ENCODE measurements at regions not wholly inside any gene's neighbourhood (a gene's known extent, or its start where the extent isn't known, plus 50 kb on each side); places are given as distances from the start of the nearest gene placed in this dataset.

DNA sequence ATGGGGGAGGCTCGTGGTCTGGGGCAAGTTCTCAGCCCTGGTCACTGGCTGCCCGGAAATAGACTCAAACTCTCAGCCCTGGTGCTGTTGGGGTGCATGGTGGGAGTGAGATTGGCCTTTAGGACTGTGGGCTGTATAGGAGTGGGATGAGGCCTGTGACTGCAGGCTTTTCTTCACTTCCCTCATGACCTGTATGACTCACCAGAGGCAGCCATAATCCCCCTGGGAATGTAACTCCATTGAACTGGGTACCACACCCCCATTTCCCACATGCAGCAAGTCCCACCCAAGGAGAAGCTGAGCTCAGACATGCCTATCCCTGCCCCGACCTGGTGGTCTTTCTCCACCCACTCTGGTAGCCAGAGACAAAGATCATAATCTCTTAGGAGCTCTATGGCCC, 177.7 kb upstream of the OSR1 start:
- no peaks in the 10 kb centered on the region for H3K36me3 Mint-ChIP-seq
- Histone ChIP-seq H3K36me3 (ENCODE audit: control insufficient read depth, insufficient read depth, low read length) (no peaks in the 10 kb centered on the region), H3K27me3 (ENCODE audit: control insufficient read depth, insufficient read depth, low read length) (no peaks in the 10 kb centered on the region), H3K4me3 (ENCODE audit: low read depth, low read length) (no peak overlapping the region), H3K4me1 (ENCODE audit: control insufficient read depth, insufficient read depth, low read length, poor library complexity, severe bottlenecking) (no peaks in the 10 kb centered on the region), H3K9me3 (ENCODE audit: control insufficient read depth in 2 of 2, low read length in 2 of 2) (no peaks in the 10 kb centered on the region), H3K27ac (ENCODE audit: insufficient read depth, low read length, poor library complexity, severe bottlenecking) (no peak overlapping the region)
- no peak overlapping the region for H3K4me3 Mint-ChIP-seq
- DNase-seq = no peak
- H3K27me3 Mint-ChIP-seq = no peaks in the 10 kb centered on the region
- H3K9me3 Mint-ChIP-seq = peaks cover 0 to 6% (median 1%) of the 10 kb centered on the region in 7 donors
- H3K27ac Mint-ChIP-seq = no peak overlapping the region
- H3K4me1 Mint-ChIP-seq = no peaks in the 10 kb centered on the region
- no peak for ATAC-seq (ENCODE audit: low read depth in 2 of 2)

DNA sequence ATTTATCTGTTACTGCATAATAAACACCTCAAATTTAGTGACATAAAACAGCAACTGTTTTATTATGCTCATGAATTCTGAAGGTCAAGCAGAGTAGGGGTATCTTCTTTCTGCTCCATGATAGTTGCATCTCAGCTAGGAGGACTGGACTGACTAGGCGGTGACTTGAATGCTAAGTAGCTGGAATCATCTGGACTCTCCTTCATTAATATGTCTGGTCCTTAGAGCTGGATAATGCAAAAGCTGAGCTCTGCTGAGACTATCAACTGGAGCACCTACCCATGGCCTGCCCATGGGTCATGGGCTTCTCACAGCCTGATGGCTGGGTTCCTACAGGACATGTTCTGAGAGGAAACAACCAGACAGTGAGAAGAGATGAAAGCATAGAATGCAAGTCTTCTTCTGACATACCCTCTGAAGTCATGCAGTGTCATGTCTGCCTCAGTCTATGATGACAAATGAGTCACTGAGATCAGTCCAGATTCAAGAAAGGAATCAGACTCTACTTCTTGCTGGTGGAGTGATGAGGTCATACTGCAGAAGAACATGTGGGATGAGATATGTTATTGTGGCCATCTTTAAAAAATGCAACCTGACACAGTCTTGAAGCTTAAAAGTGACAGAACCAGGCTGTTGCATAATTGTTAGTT, 174.2 kb upstream of the OSR1 start:
- Mint-ChIP-seq H3K4me1 (no peaks in the 10 kb centered on the region), H3K27me3 (no peaks in the 10 kb centered on the region), H3K36me3 (no peaks in the 10 kb centered on the region), H3K9me3 (peaks cover 0 to 7% (median 1%) of the 10 kb centered on the region in 7 donors), H3K27ac (no peak overlapping the region), H3K4me3 (no peak overlapping the region)
- Histone ChIP-seq H3K27ac (ENCODE audit: insufficient read depth, low read length, poor library complexity, severe bottlenecking) (no peak overlapping the region), H3K36me3 (ENCODE audit: control insufficient read depth, insufficient read depth, low read length) (no peaks in the 10 kb centered on the region), H3K9me3 (ENCODE audit: control insufficient read depth in 2 of 2, low read length in 2 of 2) (no peaks in the 10 kb centered on the region), H3K27me3 (ENCODE audit: control insufficient read depth, insufficient read depth, low read length) (no peaks in the 10 kb centered on the region), H3K4me3 (ENCODE audit: low read depth, low read length) (no peak overlapping the region), H3K4me1 (ENCODE audit: control insufficient read depth, insufficient read depth, low read length, poor library complexity, severe bottlenecking) (no peaks in the 10 kb centered on the region)
- DNase-seq = no peak
- no peak for ATAC-seq (ENCODE audit: low read depth in 2 of 2)

DNA sequence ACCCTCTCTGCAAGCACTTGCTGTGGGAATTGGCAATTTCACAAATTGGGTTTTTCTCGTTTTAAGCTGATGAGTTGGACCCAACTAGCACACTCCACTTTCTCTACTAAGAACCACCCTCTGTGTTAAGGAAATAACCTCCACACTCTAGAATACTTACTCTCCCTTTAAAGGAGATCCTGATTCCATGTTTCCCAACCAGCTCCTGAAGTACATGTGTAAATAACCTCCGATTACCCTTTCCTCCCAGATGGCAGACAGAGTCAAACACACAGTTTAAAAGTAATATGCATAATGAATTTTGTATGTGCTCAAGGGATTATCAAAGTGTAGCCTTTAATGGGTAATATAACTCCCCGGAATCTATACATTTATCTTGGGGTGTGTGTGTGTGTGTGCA, 171.3 kb upstream of the OSR1 start:
- Mint-ChIP-seq H3K4me1 (no peaks in the 10 kb centered on the region), H3K27me3 (no peaks in the 10 kb centered on the region), H3K4me3 (no peak overlapping the region), H3K9me3 (peaks cover 0 to 5% (median 0%) of the 10 kb centered on the region in 7 donors), H3K36me3 (no peaks in the 10 kb centered on the region), H3K27ac (no peak overlapping the region)
- H3K36me3 ChIP-seq (ENCODE audit: control insufficient read depth, insufficient read depth, low read length) = no peaks in the 10 kb centered on the region
- DNase-seq (no peak), ATAC-seq (ENCODE audit: low read depth in 2 of 2) (no peak)
- no peak overlapping the region for H3K27ac ChIP-seq (ENCODE audit: insufficient read depth, low read length, poor library complexity, severe bottlenecking)
- H3K9me3 ChIP-seq (ENCODE audit: control insufficient read depth in 2 of 2, low read length in 2 of 2) = no peaks in the 10 kb centered on the region
- no peak overlapping the region for H3K4me3 ChIP-seq (ENCODE audit: low read depth, low read length)
- no peaks in the 10 kb centered on the region for H3K4me1 ChIP-seq (ENCODE audit: control insufficient read depth, insufficient read depth, low read length, poor library complexity, severe bottlenecking)
- H3K27me3 ChIP-seq (ENCODE audit: control insufficient read depth, insufficient read depth, low read length) = no peaks in the 10 kb centered on the region

DNA sequence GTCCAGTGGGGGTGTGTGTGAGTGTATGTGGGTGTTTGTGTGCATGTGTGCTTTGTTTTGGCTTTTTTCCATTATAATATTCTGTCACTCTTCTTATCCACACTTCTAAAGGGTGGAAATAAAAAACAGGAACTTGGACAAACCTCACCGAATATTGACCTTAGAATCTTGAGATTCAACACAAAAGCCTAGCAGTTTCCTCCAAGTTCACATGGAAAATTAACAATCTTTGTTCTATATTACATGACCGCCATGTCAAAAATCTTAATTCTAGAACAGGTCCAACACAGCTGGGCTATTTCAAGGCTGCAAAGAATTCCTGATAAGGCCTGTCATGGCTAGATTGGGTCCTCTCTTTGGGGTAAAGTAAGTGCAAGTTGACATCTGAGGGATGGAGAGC, 169.3 kb upstream of the OSR1 start:
- H3K36me3 Mint-ChIP-seq = no peaks in the 10 kb centered on the region
- no peak for DNase-seq
- H3K4me1 ChIP-seq (ENCODE audit: control insufficient read depth, insufficient read depth, low read length, poor library complexity, severe bottlenecking) = no peaks in the 10 kb centered on the region

DNA sequence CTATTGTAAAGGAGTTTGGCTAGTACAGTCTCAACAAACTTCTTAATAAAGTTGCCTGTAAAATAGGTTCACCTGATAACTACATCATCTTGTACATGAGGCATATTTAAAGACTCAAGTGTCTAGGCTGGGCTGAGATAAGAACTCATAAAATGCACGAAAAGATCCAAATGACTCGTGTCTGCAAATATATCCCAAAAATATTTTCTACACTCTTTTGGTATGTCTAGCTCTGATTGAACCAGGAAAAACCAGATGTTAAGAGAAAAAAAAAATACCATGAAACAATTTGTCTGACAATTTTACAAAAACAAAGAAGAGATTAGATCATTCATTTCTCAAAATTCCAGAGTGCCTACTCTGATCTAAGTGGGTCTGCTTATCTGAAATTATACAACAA, 166.9 kb upstream of the OSR1 start:
- Histone ChIP-seq H3K36me3 (ENCODE audit: control insufficient read depth, insufficient read depth, low read length) (no peaks in the 10 kb centered on the region), H3K4me1 (ENCODE audit: control insufficient read depth, insufficient read depth, low read length, poor library complexity, severe bottlenecking) (no peaks in the 10 kb centered on the region), H3K27me3 (ENCODE audit: control insufficient read depth, insufficient read depth, low read length) (no peaks in the 10 kb centered on the region), H3K27ac (ENCODE audit: insufficient read depth, low read length, poor library complexity, severe bottlenecking) (no peak overlapping the region), H3K4me3 (ENCODE audit: low read depth, low read length) (no peak overlapping the region), H3K9me3 (ENCODE audit: control insufficient read depth in 2 of 2, low read length in 2 of 2) (no peaks in the 10 kb centered on the region)
- Mint-ChIP-seq H3K9me3 (peaks cover 0 to 4% (median 0%) of the 10 kb centered on the region in 7 donors), H3K27ac (no peak overlapping the region), H3K4me1 (no peaks in the 10 kb centered on the region), H3K27me3 (no peaks in the 10 kb centered on the region), H3K36me3 (no peaks in the 10 kb centered on the region), H3K4me3 (no peak overlapping the region)
- ATAC-seq (ENCODE audit: low read depth in 2 of 2) (no peak), DNase-seq (no peak)

More for the DNA sequence above, 169.3 kb upstream of the OSR1 start:
- ATAC-seq (ENCODE audit: low read depth in 2 of 2) = no peak
- no peak overlapping the region for H3K4me3 Mint-ChIP-seq
- H3K9me3 ChIP-seq (ENCODE audit: control insufficient read depth in 2 of 2, low read length in 2 of 2) = no peaks in the 10 kb centered on the region
- no peak overlapping the region for H3K4me3 ChIP-seq (ENCODE audit: low read depth, low read length)
- H3K27me3 ChIP-seq (ENCODE audit: control insufficient read depth, insufficient read depth, low read length) = no peaks in the 10 kb centered on the region
- H3K9me3 Mint-ChIP-seq = peaks cover 0 to 6% (median 0%) of the 10 kb centered on the region in 7 donors
- H3K27ac Mint-ChIP-seq = no peak overlapping the region
- no peaks in the 10 kb centered on the region for H3K36me3 ChIP-seq (ENCODE audit: control insufficient read depth, insufficient read depth, low read length)
- no peaks in the 10 kb centered on the region for H3K4me1 Mint-ChIP-seq
- H3K27ac ChIP-seq (ENCODE audit: insufficient read depth, low read length, poor library complexity, severe bottlenecking) = no peak overlapping the region
- H3K27me3 Mint-ChIP-seq = no peaks in the 10 kb centered on the region

DNA sequence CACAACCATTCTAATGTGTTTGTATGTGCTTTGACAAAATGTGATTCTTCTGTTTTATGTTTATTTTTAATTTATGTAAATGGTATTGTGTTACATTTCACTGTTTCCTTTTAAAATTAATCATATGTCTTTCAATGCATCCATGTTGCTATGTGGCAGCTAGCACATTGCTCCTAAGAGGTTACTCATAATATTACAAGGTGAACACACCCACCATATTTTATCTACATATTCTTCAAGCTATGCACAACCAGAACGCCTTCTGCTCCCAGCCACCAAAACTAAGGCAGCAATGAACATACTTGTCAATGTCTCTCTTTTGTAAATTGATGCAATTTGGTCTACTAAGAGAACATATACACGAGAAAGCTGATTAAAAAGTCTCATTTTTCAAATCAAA, 160.6 kb upstream of the OSR1 start:
- Mint-ChIP-seq H3K4me1 (no peaks in the 10 kb centered on the region), H3K9me3 (peaks cover 0 to 5% (median 1%) of the 10 kb centered on the region in 7 donors), H3K36me3 (no peaks in the 10 kb centered on the region), H3K4me3 (no peak overlapping the region), H3K27ac (no peak overlapping the region), H3K27me3 (no peaks in the 10 kb centered on the region)
- ATAC-seq (ENCODE audit: low read depth in 2 of 2) (no peak), DNase-seq (no peak)
- no peaks in the 10 kb centered on the region for H3K4me1 ChIP-seq (ENCODE audit: control insufficient read depth, insufficient read depth, low read length, poor library complexity, severe bottlenecking)
- H3K36me3 ChIP-seq (ENCODE audit: control insufficient read depth, insufficient read depth, low read length) = no peaks in the 10 kb centered on the region
- no peaks in the 10 kb centered on the region for H3K9me3 ChIP-seq (ENCODE audit: control insufficient read depth in 2 of 2, low read length in 2 of 2)
- H3K27me3 ChIP-seq (ENCODE audit: control insufficient read depth, insufficient read depth, low read length) = no peaks in the 10 kb centered on the region
- H3K4me3 ChIP-seq (ENCODE audit: low read depth, low read length) = no peak overlapping the region
- no peak overlapping the region for H3K27ac ChIP-seq (ENCODE audit: insufficient read depth, low read length, poor library complexity, severe bottlenecking)

DNA sequence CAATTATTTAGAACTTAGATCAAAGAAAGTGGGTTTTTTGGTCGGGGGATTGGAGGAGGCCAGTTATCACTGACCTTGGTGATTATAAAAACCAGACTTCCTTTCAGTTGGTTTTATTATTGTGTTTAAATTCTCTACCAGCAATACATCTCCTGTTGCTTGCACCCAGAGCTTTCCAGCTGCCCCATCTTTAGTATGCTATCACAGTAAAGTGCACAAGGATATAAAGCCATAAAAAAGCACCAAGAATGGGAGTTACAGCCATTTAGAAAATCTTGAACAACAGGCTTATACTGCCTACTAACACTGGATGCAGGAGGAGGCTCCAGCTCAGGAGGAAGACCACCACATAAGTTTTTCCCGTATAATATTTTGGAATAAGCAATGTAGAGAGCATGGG, 148.7 kb upstream of the OSR1 start:
- Mint-ChIP-seq H3K36me3 (no peaks in the 10 kb centered on the region), H3K9me3 (peaks cover 0 to 1% (median 0%) of the 10 kb centered on the region in 7 donors), H3K27me3 (no peaks in the 10 kb centered on the region), H3K27ac (no peak overlapping the region), H3K4me1 (no peaks in the 10 kb centered on the region), H3K4me3 (no peak overlapping the region)
- H3K9me3 ChIP-seq (ENCODE audit: control insufficient read depth in 2 of 2, low read length in 2 of 2) = no peaks in the 10 kb centered on the region
- no peaks in the 10 kb centered on the region for H3K27me3 ChIP-seq (ENCODE audit: control insufficient read depth, insufficient read depth, low read length)
- no peak overlapping the region for H3K4me3 ChIP-seq (ENCODE audit: low read depth, low read length)
- H3K27ac ChIP-seq (ENCODE audit: insufficient read depth, low read length, poor library complexity, severe bottlenecking) = no peak overlapping the region
- DNase-seq (no peak), ATAC-seq (ENCODE audit: low read depth in 2 of 2) (no peak)
- H3K36me3 ChIP-seq (ENCODE audit: control insufficient read depth, insufficient read depth, low read length) = no peaks in the 10 kb centered on the region
- H3K4me1 ChIP-seq (ENCODE audit: control insufficient read depth, insufficient read depth, low read length, poor library complexity, severe bottlenecking) = no peaks in the 10 kb centered on the region

All from CD4-positive, CD25-positive, alpha-beta regulatory T cell (primary cell).